ENCODE measurements at regions not wholly inside any gene's neighbourhood (a gene's known extent, or its start where the extent isn't known, plus 50 kb on each side); places are given as distances from the start of the nearest gene placed in this dataset.

GRCh38 chr20:24147961-24148360 lies 159.4 kb upstream of the GGTLC1 start:
- ChIA-PET CTCF (no interaction called here), POLR2A (ENCODE audit: low non-redundant PET) (no interaction called here)
- Histone ChIP-seq H3K9me3 (ENCODE audit: low read depth, low read length, poor library complexity, severe bottlenecking) (no peaks in the 10 kb centered on the region), H3K4me1 (ENCODE audit: insufficient read depth, low read length, poor library complexity, severe bottlenecking) (peaks cover 3% of the 10 kb centered on the region), H3K36me3 (ENCODE audit: insufficient read depth, low read length, poor library complexity, severe bottlenecking) (no peaks in the 10 kb centered on the region), H3K27ac (ENCODE audit: low read depth, low read length, poor library complexity, severe bottlenecking) (no peak overlapping the region), H3K27me3 (replicated peaks; ENCODE audit: insufficient read depth, low read depth, low read length, poor library complexity) (no peaks in the 10 kb centered on the region), H3K4me3 (ENCODE audit: low read depth, low read length, poor library complexity, severe bottlenecking) (no peak overlapping the region)
- BruUV-seq (replicated peaks), result no TSS peak
- TF ChIP-seq EZH2 (IDR thresholded peaks at IDR 0.05; ENCODE audit: borderline replicate concordance, low read depth, low read length, poor library complexity, severe bottlenecking), result no peak
- intact Hi-C loops (cut with micrococcal nuclease; ENCODE audit: unreplicated experiment), result no loop called here
- DNase-seq (ENCODE audit: low spot score), result no peak

- intact Hi-C loops (cut with micrococcal nuclease; ENCODE audit: unreplicated experiment), result no loop called here
- no peaks in the 10 kb centered on the region for H3K27me3 ChIP-seq (replicated peaks; ENCODE audit: insufficient read depth, low read depth, low read length, poor library complexity)
- POLR2A ChIA-PET (ENCODE audit: low non-redundant PET), result no interaction called here
These were observed 158.9 kb upstream of the GGTLC1 start for GRCh38 chr20:24147479-24147878.

GRCh38 chr20:24146231-24146634 lies 157.7 kb upstream of the GGTLC1 start:
- CTCF ChIA-PET, result no interaction called here
- Histone ChIP-seq H3K36me3 (ENCODE audit: insufficient read depth, low read length, poor library complexity, severe bottlenecking) (no peaks in the 10 kb centered on the region), H3K27ac (ENCODE audit: low read depth, low read length, poor library complexity, severe bottlenecking) (no peak overlapping the region), H3K4me1 (ENCODE audit: insufficient read depth, low read length, poor library complexity, severe bottlenecking) (no peaks in the 10 kb centered on the region), H3K27me3 (replicated peaks; ENCODE audit: insufficient read depth, low read depth, low read length, poor library complexity) (no peaks in the 10 kb centered on the region), H3K4me3 (ENCODE audit: low read depth, low read length, poor library complexity, severe bottlenecking) (no peak overlapping the region), H3K9me3 (ENCODE audit: low read depth, low read length, poor library complexity, severe bottlenecking) (no peaks in the 10 kb centered on the region)
- intact Hi-C loops (cut with micrococcal nuclease; ENCODE audit: unreplicated experiment), result no loop called here
- POLR2A ChIA-PET (ENCODE audit: low non-redundant PET), result no interaction called here
- no peak for DNase-seq (ENCODE audit: low spot score)
- TF ChIP-seq EZH2 (IDR thresholded peaks at IDR 0.05; ENCODE audit: borderline replicate concordance, low read depth, low read length, poor library complexity, severe bottlenecking), result no peak
- no peak for TF ChIP-seq CTCF (conservative IDR thresholded peaks at IDR 0.05; ENCODE audit: low read depth, low read length)
- no TSS peak for BruUV-seq (replicated peaks)

More at GRCh38 chr20:24147479-24147878, 158.9 kb upstream of the GGTLC1 start:
- Histone ChIP-seq H3K27ac (ENCODE audit: low read depth, low read length, poor library complexity, severe bottlenecking) (no peak overlapping the region), H3K4me1 (ENCODE audit: insufficient read depth, low read length, poor library complexity, severe bottlenecking) (no peaks in the 10 kb centered on the region), H3K36me3 (ENCODE audit: insufficient read depth, low read length, poor library complexity, severe bottlenecking) (no peaks in the 10 kb centered on the region), H3K4me3 (ENCODE audit: low read depth, low read length, poor library complexity, severe bottlenecking) (no peak overlapping the region), H3K9me3 (ENCODE audit: low read depth, low read length, poor library complexity, severe bottlenecking) (no peaks in the 10 kb centered on the region)
- CTCF ChIA-PET, result no interaction called here
- DNase-seq (ENCODE audit: low spot score), result no peak
- no TSS peak for BruUV-seq (replicated peaks)
- TF ChIP-seq EZH2 (IDR thresholded peaks at IDR 0.05; ENCODE audit: borderline replicate concordance, low read depth, low read length, poor library complexity, severe bottlenecking) (no peak), CTCF (conservative IDR thresholded peaks at IDR 0.05; ENCODE audit: low read depth, low read length) (no peak)

- no peaks in the 10 kb centered on the region for H3K27me3 ChIP-seq (replicated peaks; ENCODE audit: insufficient read depth, low read depth, low read length, poor library complexity)
- ChIA-PET CTCF (no interaction called here), POLR2A (ENCODE audit: low non-redundant PET) (no interaction called here)
- TF ChIP-seq EZH2 (IDR thresholded peaks at IDR 0.05; ENCODE audit: borderline replicate concordance, low read depth, low read length, poor library complexity, severe bottlenecking), result no peak
- TF ChIP-seq CTCF (conservative IDR thresholded peaks at IDR 0.05; ENCODE audit: low read depth, low read length), result no peak
- no peak for DNase-seq (ENCODE audit: low spot score)
- no peaks in the 10 kb centered on the region for H3K36me3 ChIP-seq (ENCODE audit: insufficient read depth, low read length, poor library complexity, severe bottlenecking)
- no peaks in the 10 kb centered on the region for H3K4me1 ChIP-seq (ENCODE audit: insufficient read depth, low read length, poor library complexity, severe bottlenecking)
- no peaks in the 10 kb centered on the region for H3K9me3 ChIP-seq (ENCODE audit: low read depth, low read length, poor library complexity, severe bottlenecking)
- H3K27ac ChIP-seq (ENCODE audit: low read depth, low read length, poor library complexity, severe bottlenecking), result no peak overlapping the region
- no TSS peak for BruUV-seq (replicated peaks)
- intact Hi-C loops (cut with micrococcal nuclease; ENCODE audit: unreplicated experiment), result no loop called here
- no peak overlapping the region for H3K4me3 ChIP-seq (ENCODE audit: low read depth, low read length, poor library complexity, severe bottlenecking)
These were observed 155.8 kb upstream of the GGTLC1 start for GRCh38 chr20:24144371-24144770.

Measured in A673 (cell line).